IPS-15b (cell line): ENCODE measurements at regions not wholly inside any gene's neighbourhood (a gene's known extent, or its start where the extent isn't known, plus 50 kb on each side); places are given as distances from the start of the nearest gene placed in this dataset.

Source experiments
- H3K27me3 ChIP-seq: one replicate; pipeline ENCODE4 v1.6.1; 2013; ENCODE audit warnings: low read length; ENCODE audit not compliant: control insufficient read depth, insufficient read depth
- H3K36me3 ChIP-seq: one replicate; pipeline ENCODE4 v1.6.1; 2013; ENCODE audit warnings: low read length; ENCODE audit not compliant: control insufficient read depth, insufficient read depth
- H3K4me1 ChIP-seq: one replicate; pipeline ENCODE4 v1.6.1; 2013; ENCODE audit warnings: mild to moderate bottlenecking, low read length; ENCODE audit not compliant: control insufficient read depth, insufficient read depth
- H3K4me3 ChIP-seq: one replicate; pipeline ENCODE4 v1.5.1; 2013; ENCODE audit warnings: low read depth, low read length
- H3K9ac ChIP-seq: one replicate; pipeline ENCODE4 v1.6.1; 2013; ENCODE audit warnings: low read depth, mild to moderate bottlenecking, low read length
- H3K9me3 ChIP-seq: one replicate; pipeline ENCODE4 v1.6.1; 2013; ENCODE audit warnings: mild to moderate bottlenecking, low read length; ENCODE audit not compliant: control insufficient read depth, insufficient read depth

DNA sequence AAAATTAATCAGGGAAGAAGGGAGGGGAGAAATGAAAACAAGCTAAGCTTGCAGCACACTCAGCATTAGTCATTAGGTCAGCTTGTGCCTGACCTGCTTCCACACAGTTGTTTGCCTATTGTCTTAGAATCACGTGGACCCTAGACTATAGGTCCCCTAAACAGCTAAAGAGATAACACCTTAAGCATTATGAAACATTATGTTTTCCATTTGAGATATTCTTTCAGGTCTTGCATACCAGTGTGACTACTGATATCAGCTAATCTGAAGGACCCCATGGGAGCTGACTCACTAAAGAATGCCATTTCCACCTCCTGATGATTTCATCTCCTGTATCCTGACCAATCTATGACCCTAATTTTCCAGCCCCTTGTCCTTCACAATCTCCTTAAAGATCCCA is 154.1 kb upstream of the FUT8 start:
- Histone ChIP-seq H3K4me3 (no peak overlapping the region), H3K4me1 (peaks cover 15% of the 10 kb centered on the region), H3K27me3 (no peaks in the 10 kb centered on the region), H3K9me3 (no peaks in the 10 kb centered on the region), H3K9ac (no peak overlapping the region), H3K36me3 (no peaks in the 10 kb centered on the region)

DNA sequence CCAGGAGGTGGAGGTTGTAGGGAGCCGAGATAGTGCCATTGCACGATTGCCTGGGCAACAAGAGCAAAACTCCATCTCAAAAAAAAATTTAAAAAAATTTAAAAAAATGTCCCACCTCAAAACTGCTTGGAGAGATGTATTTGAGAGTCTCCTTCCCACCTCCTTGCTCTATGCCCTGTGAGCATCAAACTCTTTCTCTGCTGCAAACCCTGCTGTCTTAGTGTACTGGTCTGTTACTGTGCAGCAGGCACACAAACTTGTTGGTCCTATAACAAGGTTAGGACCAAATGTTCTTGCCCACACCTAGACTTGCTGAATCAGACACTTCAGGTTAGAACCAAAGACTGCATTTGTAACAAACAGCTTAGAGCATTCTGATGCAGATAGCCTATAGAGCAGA is 153.5 kb upstream of the FUT8 start:
- Histone ChIP-seq H3K9ac (no peak overlapping the region), H3K4me3 (no peak overlapping the region), H3K9me3 (no peaks in the 10 kb centered on the region), H3K4me1 (peaks cover 15% of the 10 kb centered on the region), H3K27me3 (no peaks in the 10 kb centered on the region), H3K36me3 (no peaks in the 10 kb centered on the region)

DNA sequence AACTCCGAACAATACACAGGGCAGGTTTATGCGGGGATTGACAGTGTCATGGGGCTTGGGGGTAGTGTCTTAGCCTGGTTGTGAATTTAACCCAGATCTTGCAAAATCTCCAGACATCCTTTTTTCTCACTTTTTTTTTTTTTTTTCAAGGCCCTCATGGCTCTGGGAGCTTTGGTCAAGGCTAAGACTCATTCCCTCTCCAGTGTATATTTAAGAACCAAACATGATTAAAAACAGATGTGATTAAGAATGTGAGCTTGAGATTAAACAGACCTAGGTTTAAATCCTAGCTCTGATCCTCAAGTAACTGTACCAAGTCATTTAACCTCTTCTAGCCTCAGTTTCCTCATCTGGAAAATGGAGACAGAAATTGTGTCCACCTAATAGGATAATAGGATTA is 151.7 kb upstream of the FUT8 start:
- no peaks in the 10 kb centered on the region for H3K27me3 ChIP-seq
- H3K4me1 ChIP-seq, result peaks cover 7% of the 10 kb centered on the region
- H3K36me3 ChIP-seq, result no peaks in the 10 kb centered on the region
- H3K9me3 ChIP-seq, result no peaks in the 10 kb centered on the region
- H3K4me3 ChIP-seq, result no peak overlapping the region
- no peak overlapping the region for H3K9ac ChIP-seq

DNA sequence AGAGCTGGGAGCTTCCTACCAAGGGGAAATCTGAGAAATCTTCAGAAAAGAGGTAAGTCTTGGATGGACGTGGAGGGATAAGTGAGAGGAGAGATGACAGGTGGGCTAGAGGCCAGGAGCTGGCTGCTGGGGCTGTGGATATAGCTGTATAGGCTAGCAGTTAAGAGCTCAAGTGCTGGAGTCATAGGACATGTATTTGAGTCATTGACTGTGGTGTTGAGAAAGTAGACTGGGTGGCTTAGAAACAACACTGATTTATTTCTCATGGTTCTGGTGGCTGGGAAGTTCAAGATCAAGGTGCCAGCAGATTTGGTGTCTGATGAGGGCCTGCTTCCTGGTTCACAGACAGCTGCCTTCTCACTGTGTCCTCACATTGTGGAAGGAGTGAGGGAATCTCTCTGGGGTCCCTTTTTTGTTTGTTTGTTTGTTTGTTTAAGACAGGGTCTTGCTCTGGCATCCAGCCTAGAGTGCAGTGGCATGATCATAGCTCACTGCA is 151.1 kb upstream of the FUT8 start:
- Histone ChIP-seq H3K27me3 (no peaks in the 10 kb centered on the region), H3K4me3 (no peak overlapping the region)

DNA sequence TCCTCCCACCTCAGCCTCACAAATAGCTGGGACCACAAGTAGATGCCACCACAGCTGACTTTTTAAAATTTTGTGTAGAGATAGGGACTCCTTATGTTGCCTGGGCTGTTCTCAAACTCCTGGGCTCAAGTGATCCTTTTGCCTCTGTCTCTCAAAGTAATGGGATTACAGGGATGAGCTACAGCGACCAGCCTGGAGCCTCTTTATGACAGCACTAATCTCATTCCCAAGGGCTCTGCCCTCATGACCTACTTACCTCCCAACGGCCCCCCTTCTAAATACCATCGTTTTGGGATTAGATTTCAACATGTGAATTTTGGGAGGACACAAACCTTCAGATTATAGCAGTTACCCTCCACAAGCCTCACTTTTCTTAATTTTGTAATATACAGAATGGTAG is 150.6 kb upstream of the FUT8 start:
- Histone ChIP-seq H3K4me3 (no peak overlapping the region), H3K36me3 (no peaks in the 10 kb centered on the region), H3K27me3 (no peaks in the 10 kb centered on the region), H3K9ac (no peak overlapping the region), H3K9me3 (no peaks in the 10 kb centered on the region), H3K4me1 (no peaks in the 10 kb centered on the region)

More for the DNA sequence above, 151.1 kb upstream of the FUT8 start:
- no peak overlapping the region for H3K9ac ChIP-seq
- H3K36me3 ChIP-seq, result no peaks in the 10 kb centered on the region
- no peaks in the 10 kb centered on the region for H3K9me3 ChIP-seq
- peaks cover under 1% of the 10 kb centered on the region for H3K4me1 ChIP-seq

DNA sequence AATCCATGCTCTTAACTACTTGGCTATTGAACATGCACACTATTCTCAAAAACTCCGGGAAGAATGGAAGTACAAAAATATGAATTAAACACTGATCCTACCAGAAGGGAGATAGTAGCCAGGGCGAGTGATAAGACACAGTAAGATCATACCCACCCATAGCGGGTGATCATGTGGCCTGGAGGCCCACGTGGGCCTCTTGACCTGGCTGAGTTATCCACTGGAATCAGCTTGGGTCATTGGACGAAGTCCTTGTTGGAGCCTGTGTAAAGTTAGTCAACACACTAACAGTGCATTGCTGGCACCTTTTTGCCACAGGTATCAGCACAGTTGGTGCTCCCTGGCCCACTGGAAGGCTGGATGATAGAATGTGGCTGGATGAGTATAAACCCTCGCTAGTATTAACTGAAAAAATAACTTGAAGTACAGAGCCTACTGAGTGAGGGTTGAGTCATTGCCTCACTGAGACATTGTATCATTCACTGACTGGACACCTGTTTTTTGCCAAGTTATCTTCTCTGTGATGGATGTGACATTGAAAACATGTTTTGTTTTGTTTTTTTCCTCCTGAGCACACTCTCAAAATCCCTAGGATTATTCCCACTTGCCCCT is 149.2 kb upstream of the FUT8 start:
- Histone ChIP-seq H3K9ac (no peak overlapping the region), H3K4me1 (no peaks in the 10 kb centered on the region), H3K9me3 (no peaks in the 10 kb centered on the region), H3K4me3 (no peak overlapping the region), H3K36me3 (no peaks in the 10 kb centered on the region), H3K27me3 (no peaks in the 10 kb centered on the region)

DNA sequence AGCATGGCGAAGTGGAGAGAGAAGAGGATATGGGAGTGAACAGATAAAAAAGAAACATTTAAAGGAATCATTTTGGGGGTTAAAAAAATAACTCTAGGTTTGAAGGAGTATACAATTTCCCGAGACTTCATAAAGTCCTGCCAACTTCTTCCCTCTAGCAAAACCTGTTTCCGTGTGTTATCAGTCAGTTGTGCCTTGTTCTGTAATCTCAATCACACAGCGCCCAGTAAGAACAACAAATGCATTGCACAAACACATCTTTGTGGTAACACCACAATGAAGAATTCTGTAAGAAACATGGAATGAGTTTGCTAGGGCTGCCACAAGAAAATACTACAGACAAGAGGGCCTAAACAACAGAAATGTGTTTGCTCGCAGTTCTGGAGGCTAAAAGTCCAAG is 144.7 kb upstream of the FUT8 start:
- H3K9ac ChIP-seq, result no peak overlapping the region
- H3K4me1 ChIP-seq, result no peaks in the 10 kb centered on the region
- no peaks in the 10 kb centered on the region for H3K9me3 ChIP-seq
- no peaks in the 10 kb centered on the region for H3K27me3 ChIP-seq
- H3K4me3 ChIP-seq, result no peak overlapping the region
- no peaks in the 10 kb centered on the region for H3K36me3 ChIP-seq

DNA sequence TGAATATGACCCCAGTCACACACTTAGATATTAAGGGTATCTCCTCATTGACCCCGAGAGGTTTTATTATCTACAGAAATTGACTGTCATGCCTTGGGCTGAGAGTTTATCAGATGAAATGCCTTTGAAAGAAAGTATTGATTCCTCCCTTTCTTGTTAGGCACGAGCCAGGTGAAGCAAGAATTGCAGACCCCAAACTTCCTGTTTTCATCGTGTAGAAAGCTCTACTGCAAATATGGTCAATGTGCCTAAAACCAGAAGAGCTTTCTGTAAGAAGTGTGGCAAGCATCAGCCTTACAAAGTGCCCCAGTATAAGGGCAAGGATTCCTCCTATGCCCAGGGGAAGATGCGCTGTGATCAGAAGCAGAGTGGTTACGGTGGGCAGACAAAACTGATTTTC is 143.9 kb upstream of the FUT8 start:
- H3K9ac ChIP-seq, result no peak overlapping the region

DNA sequence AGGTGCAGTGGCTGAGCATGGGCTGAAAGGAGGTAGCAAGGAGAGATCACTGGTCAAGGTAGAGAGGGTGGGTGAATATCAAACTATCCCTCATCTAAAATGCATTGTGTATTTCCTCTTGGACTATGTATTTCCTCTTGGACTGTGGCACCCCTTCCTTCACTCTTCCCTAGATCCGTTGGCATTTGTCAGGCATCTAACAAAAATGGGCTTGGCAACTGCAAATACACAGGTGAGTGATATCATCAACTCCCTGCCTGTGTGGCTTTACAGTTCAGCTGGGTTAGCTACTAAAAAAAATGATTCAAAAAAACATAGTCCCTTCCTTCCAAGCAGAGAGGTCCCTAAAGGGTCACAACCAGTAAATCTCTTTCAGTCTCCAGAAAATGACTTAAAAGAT is 142.8 kb upstream of the FUT8 start:
- Histone ChIP-seq H3K9ac (no peak overlapping the region), H3K4me3 (no peak overlapping the region)

More for the DNA sequence above, 143.9 kb upstream of the FUT8 start:
- no peaks in the 10 kb centered on the region for H3K36me3 ChIP-seq
- no peaks in the 10 kb centered on the region for H3K9me3 ChIP-seq
- H3K4me1 ChIP-seq, result no peaks in the 10 kb centered on the region
- no peak overlapping the region for H3K4me3 ChIP-seq
- H3K27me3 ChIP-seq, result no peaks in the 10 kb centered on the region

DNA sequence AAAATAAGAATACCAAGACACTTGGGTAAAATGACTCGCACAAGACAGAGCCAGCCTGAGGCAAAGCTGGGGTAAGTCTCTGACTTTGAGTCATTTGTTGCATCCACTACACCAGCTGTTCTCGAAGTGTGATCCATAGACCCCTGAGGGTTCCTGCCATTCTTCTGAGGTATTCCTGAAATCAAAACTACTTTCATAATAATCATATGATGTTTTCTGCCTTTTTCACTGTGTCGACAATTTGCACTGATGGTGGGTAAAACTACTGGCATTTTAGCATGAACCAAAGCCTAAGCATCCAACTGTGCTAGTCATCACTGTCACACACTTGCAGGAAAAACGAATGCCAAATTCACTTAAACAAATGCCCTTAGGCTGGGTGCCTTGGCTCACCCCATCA is 135.5 kb upstream of the FUT8 start:
- no peaks in the 10 kb centered on the region for H3K27me3 ChIP-seq
- no peak overlapping the region for H3K4me3 ChIP-seq
- no peaks in the 10 kb centered on the region for H3K36me3 ChIP-seq
- H3K4me1 ChIP-seq, result peaks cover 2% of the 10 kb centered on the region
- H3K9ac ChIP-seq, result no peak overlapping the region
- H3K9me3 ChIP-seq, result no peaks in the 10 kb centered on the region

More for the DNA sequence above, 142.8 kb upstream of the FUT8 start:
- H3K4me1 ChIP-seq, result no peaks in the 10 kb centered on the region
- no peaks in the 10 kb centered on the region for H3K36me3 ChIP-seq
- H3K27me3 ChIP-seq, result no peaks in the 10 kb centered on the region
- H3K9me3 ChIP-seq, result no peaks in the 10 kb centered on the region

DNA sequence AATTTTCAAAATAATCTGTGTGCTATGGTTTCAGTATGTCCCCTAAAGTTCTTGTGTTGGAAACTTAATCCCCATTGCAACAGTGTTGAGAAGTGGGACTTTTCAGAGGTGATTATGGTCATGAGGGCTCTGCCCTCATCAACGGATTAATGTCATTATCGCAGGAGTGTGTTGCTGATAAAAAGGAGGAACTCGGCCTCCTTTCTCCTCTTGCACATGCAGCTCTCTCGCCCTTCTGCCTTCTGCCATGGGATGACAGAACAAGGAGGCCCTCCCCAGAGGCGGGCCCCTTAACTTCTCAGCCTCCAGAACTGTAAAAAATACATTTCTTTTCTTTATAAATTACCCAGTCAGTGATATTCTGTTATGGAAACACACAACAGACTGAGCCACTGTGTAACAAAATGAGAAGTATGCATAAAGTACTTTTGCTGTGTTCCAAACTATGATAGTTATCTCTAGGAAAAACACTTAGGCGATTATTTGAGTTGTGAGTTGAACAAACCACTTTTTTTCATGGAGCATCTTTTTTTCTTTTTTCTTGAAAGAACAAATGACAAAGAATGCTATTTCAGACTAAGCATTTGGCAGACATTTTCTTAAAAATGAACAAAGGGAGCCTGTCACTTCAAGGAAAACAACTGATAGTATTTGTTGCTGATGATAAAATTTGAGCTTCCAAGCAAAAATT is 134.8 kb upstream of the FUT8 start:
- Histone ChIP-seq H3K27me3 (no peaks in the 10 kb centered on the region), H3K9me3 (no peaks in the 10 kb centered on the region), H3K36me3 (no peaks in the 10 kb centered on the region), H3K4me3 (no peak overlapping the region), H3K9ac (no peak overlapping the region), H3K4me1 (peaks cover 8% of the 10 kb centered on the region)

DNA sequence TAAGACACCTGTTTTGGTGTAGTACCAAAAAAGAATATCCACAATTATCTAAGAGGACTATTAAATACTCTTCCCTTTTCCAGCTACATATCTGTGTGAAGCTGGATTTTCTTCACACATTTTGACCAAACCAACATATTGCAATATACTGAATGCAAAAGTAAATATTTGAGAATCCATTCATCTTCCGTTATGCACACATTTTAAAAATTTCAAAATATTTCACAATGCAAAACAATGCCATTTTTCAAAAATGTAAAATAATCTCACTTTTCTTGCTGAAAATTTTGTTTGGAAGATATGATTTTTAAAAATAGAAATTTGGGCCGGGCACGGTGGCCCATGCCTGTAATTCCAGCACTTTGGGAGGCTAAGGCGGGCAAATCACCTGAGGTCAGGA is 133.9 kb upstream of the FUT8 start:
- H3K4me1 ChIP-seq, result peaks cover 14% of the 10 kb centered on the region
- no peaks in the 10 kb centered on the region for H3K27me3 ChIP-seq
- H3K9me3 ChIP-seq, result no peaks in the 10 kb centered on the region
- no peak overlapping the region for H3K9ac ChIP-seq
- no peak overlapping the region for H3K4me3 ChIP-seq
- H3K36me3 ChIP-seq, result no peaks in the 10 kb centered on the region
